Non-pigmented ciliary epithelial cell (primary cell): ENCODE measurements at regions not wholly inside any gene's neighbourhood (a gene's known extent, or its start where the extent isn't known, plus 50 kb on each side); places are given as distances from the start of the nearest gene placed in this dataset.
"Not testable (repeated sequence)": the region's sequence is repeated elsewhere in the genome, so short reads cannot be mapped to it uniquely, and the experiment has no call there.

Experiments
- DNase-seq: peaks from one replicate; pipeline ENCODE4 v3.0.0-alpha.2; 2010; ENCODE audit warnings: low read depth

- DNase-seq, result no peak
These were observed 662.5 kb downstream of the LUZP2 start for GRCh38 chr11:25159341-25159740.

GRCh38 chr11:25163421-25163820, 666.6 kb downstream of the LUZP2 start:
- DNase-seq, result peak; percentile 42

GRCh38 chr11:25180187-25180586, 683.3 kb downstream of the LUZP2 start:
- no peak for DNase-seq

GRCh38 chr11:25183411-25183810, 686.6 kb downstream of the LUZP2 start:
- no peak for DNase-seq

GRCh38 chr11:25197515-25197914, 700.7 kb downstream of the LUZP2 start:
- DNase-seq, result no peak

GRCh38 chr11:25198704-25199103, 701.9 kb downstream of the LUZP2 start:
- no peak for DNase-seq

GRCh38 chr11:25200925-25201324, 704.1 kb downstream of the LUZP2 start:
- no peak for DNase-seq

- no peak for DNase-seq
These were observed 709.9 kb downstream of the LUZP2 start for GRCh38 chr11:25206762-25207161.

- no peak for DNase-seq
These were observed 714.9 kb downstream of the LUZP2 start for GRCh38 chr11:25211635-25212254.

GRCh38 chr11:25214535-25215176, 717.8 kb downstream of the LUZP2 start:
- no peak for DNase-seq

GRCh38 chr11:25218036-25218435, 721.2 kb downstream of the LUZP2 start:
- no peak for DNase-seq

GRCh38 chr11:25225078-25225477, 728.2 kb downstream of the LUZP2 start:
- DNase-seq, result no peak

GRCh38 chr11:25242928-25243327, 746.1 kb downstream of the LUZP2 start:
- DNase-seq, result no peak

GRCh38 chr11:25244126-25244525, 747.3 kb downstream of the LUZP2 start:
- DNase-seq, result no peak

- no peak for DNase-seq
These were observed 750.5 kb downstream of the LUZP2 start for GRCh38 chr11:25247336-25247735.

- no peak for DNase-seq
These were observed 756.0 kb downstream of the LUZP2 start for GRCh38 chr11:25252854-25253253.

- not testable (repeated sequence) for DNase-seq
These were observed 767.0 kb downstream of the LUZP2 start for GRCh38 chr11:25263861-25264260.

- DNase-seq, result no peak
These were observed 774.4 kb downstream of the LUZP2 start for GRCh38 chr11:25271301-25271700.

- DNase-seq, result no peak
These were observed 775.4 kb downstream of the LUZP2 start for GRCh38 chr11:25272214-25272613.

- DNase-seq, result not testable (repeated sequence)
These were observed 784.0 kb downstream of the LUZP2 start for GRCh38 chr11:25280821-25281220.

GRCh38 chr11:25293166-25293565, 796.3 kb downstream of the LUZP2 start:
- no peak for DNase-seq

GRCh38 chr11:25298450-25298849, 801.6 kb downstream of the LUZP2 start:
- no peak for DNase-seq

- DNase-seq, result no peak
These were observed 813.0 kb downstream of the LUZP2 start for GRCh38 chr11:25309818-25310217.

- no peak for DNase-seq
These were observed 820.4 kb downstream of the LUZP2 start for GRCh38 chr11:25317216-25317615.
